ENCODE measurements at regions not wholly inside any gene's neighbourhood (a gene's known extent, or its start where the extent isn't known, plus 50 kb on each side); places are given as distances from the start of the nearest gene placed in this dataset.

GRCh38 chr4:120481756-120482155, 415.1 kb upstream of the MAD2L1 start:
- H3K4me3 ChIP-seq (ENCODE audit: low read depth, low read length), result no peak overlapping the region
- TF ChIP-seq, protein P1, sequence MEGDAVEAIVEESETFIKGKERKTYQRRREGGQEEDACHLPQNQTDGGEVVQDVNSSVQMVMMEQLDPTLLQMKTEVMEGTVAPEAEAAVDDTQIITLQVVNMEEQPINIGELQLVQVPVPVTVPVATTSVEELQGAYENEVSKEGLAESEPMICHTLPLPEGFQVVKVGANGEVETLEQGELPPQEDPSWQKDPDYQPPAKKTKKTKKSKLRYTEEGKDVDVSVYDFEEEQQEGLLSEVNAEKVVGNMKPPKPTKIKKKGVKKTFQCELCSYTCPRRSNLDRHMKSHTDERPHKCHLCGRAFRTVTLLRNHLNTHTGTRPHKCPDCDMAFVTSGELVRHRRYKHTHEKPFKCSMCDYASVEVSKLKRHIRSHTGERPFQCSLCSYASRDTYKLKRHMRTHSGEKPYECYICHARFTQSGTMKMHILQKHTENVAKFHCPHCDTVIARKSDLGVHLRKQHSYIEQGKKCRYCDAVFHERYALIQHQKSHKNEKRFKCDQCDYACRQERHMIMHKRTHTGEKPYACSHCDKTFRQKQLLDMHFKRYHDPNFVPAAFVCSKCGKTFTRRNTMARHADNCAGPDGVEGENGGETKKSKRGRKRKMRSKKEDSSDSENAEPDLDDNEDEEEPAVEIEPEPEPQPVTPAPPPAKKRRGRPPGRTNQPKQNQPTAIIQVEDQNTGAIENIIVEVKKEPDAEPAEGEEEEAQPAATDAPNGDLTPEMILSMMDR (IDR thresholded peaks at IDR 0.05; ENCODE audit: low read depth, low read length, missing control alignments), result no peak
- DNase-seq (ENCODE audit: low read depth), result no peak
- in situ Hi-C loops (cut with HindIII; ENCODE audit: low sequenced_read_pairs), result no loop called here

DNA sequence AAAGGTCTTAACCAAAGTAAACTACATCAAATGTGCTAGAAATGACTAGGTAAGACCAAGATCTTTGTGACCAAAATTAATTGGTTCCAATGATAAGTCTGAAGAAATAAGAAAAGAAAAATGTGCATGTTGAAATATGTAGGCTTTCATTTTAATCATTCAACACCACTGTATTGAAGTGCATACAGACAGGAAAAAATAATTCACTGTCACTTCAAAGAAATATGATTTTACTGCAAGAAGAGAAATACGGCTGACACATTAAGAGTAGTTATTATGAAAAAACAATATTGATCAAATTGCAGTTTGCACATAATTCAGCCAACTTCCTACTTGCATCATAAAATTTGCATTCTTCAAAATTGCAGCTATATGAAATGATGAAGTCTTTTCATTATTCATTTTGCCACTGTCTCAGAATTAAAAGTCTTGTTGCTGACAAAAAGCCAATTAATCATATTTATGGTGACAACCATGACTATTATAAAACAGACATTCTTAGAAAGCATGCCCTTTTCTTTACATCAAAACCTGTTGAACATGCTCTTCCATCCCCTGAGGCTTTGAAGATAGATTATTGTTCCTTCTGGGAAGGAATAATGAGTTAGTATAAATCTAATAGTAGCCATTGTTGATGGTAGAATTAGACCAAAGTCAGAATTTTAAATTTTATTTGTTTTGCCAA, 405.9 kb upstream of the MAD2L1 start:
- TF ChIP-seq, protein P1 (IDR thresholded peaks at IDR 0.05; ENCODE audit: low read depth, low read length, missing control alignments), result no peak
- H3K4me3 ChIP-seq (ENCODE audit: low read depth, low read length), result no peak overlapping the region
- in situ Hi-C loops (cut with HindIII; ENCODE audit: low sequenced_read_pairs), result no loop called here
- no peak for DNase-seq (ENCODE audit: low read depth)

- in situ Hi-C loops (cut with HindIII; ENCODE audit: low sequenced_read_pairs), result no loop called here
- TF ChIP-seq, protein P1 (IDR thresholded peaks at IDR 0.05; ENCODE audit: low read depth, low read length, missing control alignments), result no peak
- no peak for DNase-seq (ENCODE audit: low read depth)
- H3K4me3 ChIP-seq (ENCODE audit: low read depth, low read length), result no peak overlapping the region
Observed at GRCh38 chr4:120466429-120466828, 399.8 kb upstream of the MAD2L1 start.

- no peak overlapping the region for H3K4me3 ChIP-seq (ENCODE audit: low read depth, low read length)
- TF ChIP-seq, protein P1 (IDR thresholded peaks at IDR 0.05; ENCODE audit: low read depth, low read length, missing control alignments), result no peak
- no peak for DNase-seq (ENCODE audit: low read depth)
- in situ Hi-C loops (cut with HindIII; ENCODE audit: low sequenced_read_pairs), result no loop called here
Observed at GRCh38 chr4:120454788-120455187, 388.1 kb upstream of the MAD2L1 start.

DNA sequence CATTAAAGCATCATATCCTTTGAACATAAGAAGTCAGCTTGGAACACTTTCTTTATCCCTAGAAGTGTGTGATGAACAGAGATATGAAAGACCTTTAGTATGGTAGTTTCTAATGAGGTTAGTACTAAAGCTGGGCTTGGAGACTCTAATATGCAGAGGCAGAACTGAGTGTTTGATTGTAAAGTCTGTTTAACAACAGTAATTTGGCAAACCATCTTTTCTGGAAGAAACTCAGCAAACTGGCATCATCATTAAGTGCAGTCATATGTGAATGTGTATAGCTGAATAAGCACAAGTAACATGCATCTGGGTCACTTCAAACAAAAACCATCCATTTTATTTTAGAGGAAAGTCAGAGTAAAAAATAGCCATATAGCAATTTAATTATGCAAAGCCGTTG, 385.9 kb upstream of the MAD2L1 start:
- no peak overlapping the region for H3K4me3 ChIP-seq (ENCODE audit: low read depth, low read length)
- TF ChIP-seq, protein P1 (IDR thresholded peaks at IDR 0.05; ENCODE audit: low read depth, low read length, missing control alignments), result no peak
- in situ Hi-C loops (cut with HindIII; ENCODE audit: low sequenced_read_pairs), result no loop called here
- DNase-seq (ENCODE audit: low read depth), result no peak

DNA sequence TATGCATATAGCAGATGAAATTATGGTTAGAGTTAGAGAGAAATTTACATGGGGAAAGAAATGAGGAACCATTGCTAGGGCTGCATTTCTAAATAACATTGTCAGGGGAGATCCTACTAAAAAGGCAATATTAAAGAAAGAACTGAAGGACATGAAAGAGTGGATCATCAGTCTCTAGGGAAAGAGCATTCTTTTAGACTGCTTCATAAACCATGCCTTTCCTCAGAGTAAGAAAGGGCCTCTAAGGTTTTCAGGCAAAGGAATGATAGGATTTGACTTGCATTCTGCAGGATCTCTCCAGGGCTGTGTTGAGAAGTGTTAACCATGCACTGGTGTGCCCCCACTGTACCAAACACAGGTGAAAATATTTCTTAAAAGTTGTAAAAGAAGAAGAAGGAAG, 385.4 kb upstream of the MAD2L1 start:
- DNase-seq (ENCODE audit: low read depth), result no peak
- no peak overlapping the region for H3K4me3 ChIP-seq (ENCODE audit: low read depth, low read length)
- in situ Hi-C loops (cut with HindIII; ENCODE audit: low sequenced_read_pairs), result no loop called here
- TF ChIP-seq, protein P1 (IDR thresholded peaks at IDR 0.05; ENCODE audit: low read depth, low read length, missing control alignments), result no peak

All from astrocyte of the cerebellum (primary cell).